H1 (cell line): ENCODE measurements at regions not wholly inside any gene's neighbourhood (a gene's known extent, or its start where the extent isn't known, plus 50 kb on each side); places are given as distances from the start of the nearest gene placed in this dataset.
"Not testable (repeated sequence)": the region's sequence is repeated elsewhere in the genome, so short reads cannot be mapped to it uniquely, and the experiment has no call there.

Experiments used
- CTCF ChIA-PET: fragments of 300-600 bp; sonication (Branson Sonifier 250); formaldehyde crosslinking; loops from one replicate; lab custom pipeline; 2021; ENCODE audit not compliant: partially characterized antibody; lab: Charles Lee
- POLR2A ChIA-PET: fragments of 300-600 bp; sonication (Branson Sonifier 250); formaldehyde crosslinking; loops from one replicate; lab custom pipeline; 2021; ENCODE audit warnings: inconsistent platforms; ENCODE audit not compliant: partially characterized antibody; lab: Charles Lee
- DNase-seq, 2 experiments: peaks; one replicate each; pipeline versions ENCODE4 v3.0.0 to v3.0.0-alpha.2; 2010 to 2022; ENCODE audit warnings: low spot score in 2 of 2, low read depth in 1 of 2, mixed read lengths in 1 of 2
- FAIRE-seq: peaks from 2 replicates; lab custom pipeline; 2011; peaks lifted over from hg19 to GRCh38; lab: Jason Lieb, UNC
- H2AFZ ChIP-seq: 2 replicates; pipeline ENCODE4 v1.8.1; 2012; ENCODE audit warnings: low read length, inconsistent platforms
- H2AK5ac ChIP-seq: 2 replicates; pipeline ENCODE4 v1.6.1; 2013; ENCODE audit warnings: low read depth, low read length
- H2BK120ac ChIP-seq: replicated peaks from 2 replicates; pipeline ENCODE3; 2013; ENCODE audit warnings: low read depth, low read length, inconsistent platforms
- H2BK12ac ChIP-seq: 2 replicates; pipeline ENCODE4 v1.6.1; 2013; ENCODE audit warnings: low read depth, low read length
- H2BK15ac ChIP-seq: 2 replicates; pipeline ENCODE4 v1.6.1; 2013; ENCODE audit warnings: low read length
- H2BK20ac ChIP-seq: 2 replicates; pipeline ENCODE4 v1.6.1; 2013; ENCODE audit warnings: low read length
- H2BK5ac ChIP-seq: 2 replicates; pipeline ENCODE4 v1.6.1; 2013; ENCODE audit warnings: low read depth, low read length
- H3K14ac ChIP-seq: 2 replicates; pipeline ENCODE4 v1.6.1; 2013; ENCODE audit warnings: inconsistent platforms; ENCODE audit not compliant: insufficient read length
- H3K18ac ChIP-seq: 2 replicates; pipeline ENCODE4 v1.6.1; 2013; ENCODE audit warnings: low read length; ENCODE audit errors: extremely low read depth
- H3K23ac ChIP-seq: 2 replicates; pipeline ENCODE4 v1.6.1; 2013; ENCODE audit warnings: inconsistent platforms; ENCODE audit not compliant: insufficient read length
- H3K23me2 ChIP-seq: 2 replicates; pipeline ENCODE4 v1.6.1; 2013; ENCODE audit warnings: low read depth, low read length
- H3K27ac ChIP-seq: 2 replicates; pipeline ENCODE4 v1.6.1; 2011; ENCODE audit warnings: low read depth, low read length, inconsistent platforms
- H3K27me3 ChIP-seq, 4 experiments: replicated peaks in 1 of 4; 1 replicate in 1 of 4; 2 replicates in 3 of 4; pipeline versions ENCODE4 v1.6.1 to v1.8.1; 2011 to 2013; ENCODE audit warnings: low read length in 3 of 4, mild to moderate bottlenecking in 3 of 4, inconsistent platforms in 2 of 4, mixed read lengths in 2 of 4, moderate library complexity in 1 of 4; ENCODE audit not compliant: control insufficient read depth in 3 of 4, insufficient read depth in 3 of 4; ENCODE audit errors: extremely low read depth in 1 of 4
- H3K36me3 ChIP-seq, 4 experiments: 2 replicates each; pipeline versions ENCODE4 v1.6.1 to v1.8.1; 2011 to 2013; ENCODE audit warnings: mild to moderate bottlenecking in 4 of 4, low read length in 3 of 4, moderate library complexity in 2 of 4, control low read depth in 1 of 4, inconsistent platforms in 1 of 4; ENCODE audit not compliant: insufficient read depth in 4 of 4, control insufficient read depth in 2 of 4
- H3K4ac ChIP-seq: replicated peaks from 2 replicates; pipeline ENCODE3; 2013; ENCODE audit warnings: low read length, low read depth, mixed read lengths, inconsistent platforms; ENCODE audit not compliant: insufficient read length
- H3K4me1 ChIP-seq, 4 experiments: replicated peaks in 1 of 4; 1 replicate in 1 of 4; 2 replicates in 3 of 4; pipeline versions ENCODE4 v1.6.1 to v1.8.1; 2011 to 2013; ENCODE audit warnings: low read length in 3 of 4, inconsistent platforms in 2 of 4, mixed read lengths in 1 of 4; ENCODE audit not compliant: insufficient read depth in 4 of 4, control insufficient read depth in 3 of 4
- H3K4me2 ChIP-seq, 2 experiments: 2 replicates each; pipeline versions ENCODE4 v1.6.1 to v1.8.1; 2011 to 2013; ENCODE audit warnings: low read depth in 2 of 2, low read length in 2 of 2, control low read depth in 1 of 2, inconsistent platforms in 1 of 2, mild to moderate bottlenecking in 1 of 2; ENCODE audit not compliant: insufficient read depth in 1 of 2
- H3K4me3 ChIP-seq, 4 experiments: fragments of 200-600, 300-600 bp in 1 of 4; sonication (generic), shearing (Covaris generic), sonication (Bioruptor Twin) in 1 of 4; 2 replicates each; pipeline versions ENCODE4 v1.5.1 to v1.8.1; 2011 to 2016; ENCODE audit warnings: low read length in 4 of 4, low read depth in 3 of 4, control low read depth in 2 of 4, inconsistent platforms in 2 of 4, mild to moderate bottlenecking in 2 of 4, mixed read lengths in 1 of 4, moderate library complexity in 1 of 4; ENCODE audit not compliant: insufficient read depth in 2 of 4; ENCODE audit errors: extremely low read depth in 1 of 4
- H3K56ac ChIP-seq: replicated peaks from 2 replicates; pipeline ENCODE3; 2013; ENCODE audit warnings: low read depth, mild to moderate bottlenecking, mixed read lengths, low read length, inconsistent platforms; ENCODE audit not compliant: insufficient read length
- H3K79me1 ChIP-seq: 2 replicates; pipeline ENCODE4 v1.6.1; 2013; ENCODE audit warnings: low read depth, low read length, control low read depth
- H3K79me2 ChIP-seq, 2 experiments: 2 replicates each; pipeline versions ENCODE4 v1.6.1 to v1.8.1; 2012 to 2013; ENCODE audit warnings: low read length in 2 of 2, mild to moderate bottlenecking in 2 of 2, inconsistent platforms in 1 of 2; ENCODE audit not compliant: insufficient read depth in 2 of 2, control insufficient read depth in 1 of 2
- H3K9ac ChIP-seq, 4 experiments: replicated peaks in 1 of 4; 1 replicate in 1 of 4; 2 replicates in 3 of 4; pipeline versions ENCODE4 v1.6.1 to v1.8.1; 2011 to 2013; ENCODE audit warnings: low read depth in 3 of 4, low read length in 3 of 4, control low read depth in 2 of 4, mild to moderate bottlenecking in 2 of 4, moderate library complexity in 2 of 4, inconsistent platforms in 1 of 4; ENCODE audit errors: extremely low read depth in 1 of 4
- H3K9me3 ChIP-seq, 2 experiments: 2 replicates each; pipeline versions ENCODE4 v1.6.1 to v1.8.1; 2012 to 2013; ENCODE audit warnings: mild to moderate bottlenecking in 2 of 2, moderate library complexity in 2 of 2, control low read depth in 1 of 2, inconsistent platforms in 1 of 2, low read depth in 1 of 2, low read length in 1 of 2, mixed read lengths in 1 of 2; ENCODE audit not compliant: insufficient read depth in 2 of 2
- H4K20me1 ChIP-seq, 2 experiments: replicated peaks in 1 of 2; 2 replicates each; pipeline versions ENCODE3 to v1.8.1; 2011 to 2013; ENCODE audit warnings: inconsistent platforms in 2 of 2, low read length in 2 of 2, mild to moderate bottlenecking in 1 of 2; ENCODE audit not compliant: insufficient read depth in 2 of 2, control insufficient read depth in 1 of 2
- H4K5ac ChIP-seq: 2 replicates; pipeline ENCODE4 v1.6.1; 2013; ENCODE audit warnings: low read length, low read depth, mixed read lengths, inconsistent platforms; ENCODE audit not compliant: insufficient read length
- H4K8ac ChIP-seq: 2 replicates; pipeline ENCODE4 v1.8.0; 2013; ENCODE audit warnings: mild to moderate bottlenecking, moderate library complexity, low read length, inconsistent platforms; ENCODE audit not compliant: insufficient read depth; ENCODE audit errors: extremely low read depth
- H4K91ac ChIP-seq: replicated peaks from 2 replicates; pipeline ENCODE3; 2013; ENCODE audit warnings: low read length, mixed read lengths, inconsistent platforms; ENCODE audit not compliant: insufficient read length
- CTCF ChIP-seq, 3 experiments: IDR thresholded peaks; 1 replicate in 2 of 3; 2 replicates in 1 of 3; pipeline versions ENCODE4 v1.5.1 to v1.6.1; 2011; ENCODE audit warnings: low read length in 3 of 3, mild to moderate bottlenecking in 3 of 3, inconsistent platforms in 2 of 3, low read depth in 1 of 3, moderate library complexity in 1 of 3; ENCODE audit not compliant: insufficient read depth in 1 of 3; ENCODE audit errors: control extremely low read depth in 1 of 3
- EZH2 ChIP-seq: fragments of 200-600 bp; sonication (generic); IDR thresholded peaks from 2 replicates; pipeline ENCODE4 v1.7.1; 2012; ENCODE audit warnings: low read depth, mild to moderate bottlenecking, moderate library complexity, low read length, inconsistent platforms; ENCODE audit not compliant: severe bottlenecking
- RAD21 ChIP-seq, 2 experiments: IDR thresholded peaks in 1 of 2; conservative IDR thresholded peaks in 1 of 2; 2 replicates each; pipeline ENCODE4 v1.6.1; 2011; ENCODE audit warnings: low read depth in 2 of 2, low read length in 2 of 2, improper control_type of control experiment in 1 of 2, inconsistent platforms in 1 of 2, mild to moderate bottlenecking in 1 of 2, moderate library complexity in 1 of 2
- WGBS, 2 experiments: shearing (Covaris generic) in 1 of 2; methylation state at CpG; one replicate each; pipeline versions ENCODE4 v1.1.6 to v1.1.7; 2013 to 2015; ENCODE audit warnings: low lambda C conversion rate in 2 of 2, mixed read lengths in 2 of 2, inconsistent platforms in 1 of 2, low coverage in 1 of 2, missing lambda C conversion rate in 1 of 2; ENCODE audit not compliant: insufficient replicate concordance in 2 of 2, insufficient coverage in 1 of 2, insufficient read length in 1 of 2; ENCODE audit errors: extremely low coverage in 1 of 2, missing lambda C conversion rate in 1 of 2; 5-methylcytosine and 5-hydroxymethylcytosine counted together

DNA sequence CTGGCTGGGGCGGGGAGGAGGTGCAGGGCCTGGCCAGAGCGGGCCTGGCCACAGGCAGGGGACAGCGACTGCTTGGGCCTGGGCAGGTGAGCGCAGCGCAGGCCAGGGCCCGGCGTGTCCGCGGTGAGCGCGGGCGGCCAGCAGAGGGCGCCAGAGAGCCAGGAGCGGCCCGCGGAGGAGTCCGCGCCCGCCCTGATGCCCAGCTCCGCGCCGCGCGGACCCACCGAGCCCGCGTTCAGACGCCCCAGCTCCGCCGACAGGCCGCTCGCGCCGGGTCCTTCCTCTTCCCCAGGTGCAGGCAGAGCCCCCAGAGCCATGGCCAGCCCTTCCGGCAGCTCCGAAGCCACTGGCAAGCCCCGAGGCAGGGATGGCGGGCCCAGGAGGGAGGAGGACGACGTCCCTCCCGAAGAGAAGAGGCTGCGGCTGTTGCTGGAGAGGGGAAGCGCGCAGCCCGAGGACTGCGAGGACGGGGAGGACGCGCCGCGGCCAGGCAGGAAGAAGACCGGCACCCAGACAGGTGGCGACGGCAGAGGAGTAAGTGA, 171.1 kb upstream of the OSBPL11 start:
- H3K36me3 ChIP-seq, H3K79me1 ChIP-seq, POLR2A ChIA-PET, H3K18ac ChIP-seq, H2BK20ac ChIP-seq, H4K8ac ChIP-seq, H3K27ac ChIP-seq, H4K5ac ChIP-seq, H3K4ac ChIP-seq, H3K56ac ChIP-seq, FAIRE-seq, H3K79me2 ChIP-seq, H2BK15ac ChIP-seq, H2AK5ac ChIP-seq, H2BK120ac ChIP-seq, H3K23me2 ChIP-seq, H3K9me3 ChIP-seq, H2BK12ac ChIP-seq, H4K20me1 ChIP-seq, H3K9ac ChIP-seq, H3K23ac ChIP-seq, H3K14ac ChIP-seq, H4K91ac ChIP-seq, H2BK5ac ChIP-seq, H2AFZ ChIP-seq: not testable (repeated sequence)
- peak overlapping the region in 3 of 4 experiments; percentile 23 to 70 (median 44); a peak in 6 of 8 replicates for H3K4me3 ChIP-seq
- peaks cover 0 to 10% (median 1%) of the 10 kb centered on the region in 4 experiments; a peak in 4 of 7 replicates for H3K4me1 ChIP-seq
- H3K4me2 ChIP-seq: peak overlapping the region; percentile 22 to 67; a peak in 3 of 4 replicates
- 5% methylated on average over 4 of the region's 54 CpGs; no CpG with 5 or more reads in 1 of the 2 experiments for WGBS, 2 experiments
- DNase-seq: peak in 1 of 2 experiments; percentile 92
- peak; percentile 36 for TF ChIP-seq EZH2
- peak; percentile 58 to 77 (median 68) for TF ChIP-seq CTCF (IDR thresholded peaks at IDR 0.05; ENCODE audit: control extremely low read depth in 1 of 3, insufficient read depth in 1 of 3, low read depth in 1 of 3, low read length in 3 of 3)
- peak; percentile 49 to 65; a peak in 3 of 4 replicates for TF ChIP-seq RAD21 (IDR thresholded peaks at IDR 0.05 in 1 of 2, conservative IDR thresholded peaks at IDR 0.05 in 1 of 2; ENCODE audit: low read depth in 2 of 2, low read length in 2 of 2)
- peaks cover 0 to 16% (median 10%) of the 10 kb centered on the region in 4 experiments; a peak in 6 of 7 replicates for H3K27me3 ChIP-seq
- CTCF ChIA-PET: interaction anchor here (0.6 to 1.6 kb wide), 8 partner anchors 10 to 1783 kb away, joined by 3 to 5 read pairs (median 4); no protein-coding TSS in a partner anchor
